HCT116 (cell line): ENCODE measurements at regions not wholly inside any gene's neighbourhood (a gene's known extent, or its start where the extent isn't known, plus 50 kb on each side); places are given as distances from the start of the nearest gene placed in this dataset.

Experiments
- CBX3 ChIP-seq: IDR thresholded peaks from 2 replicates; pipeline ENCODE4 v1.6.1; 2012; ENCODE audit warnings: low read depth
- CEBPB ChIP-seq: IDR thresholded peaks from 2 replicates; pipeline ENCODE4 v1.6.1; 2012; ENCODE audit warnings: low read depth
- CTCF ChIP-seq, 3 experiments: fragments of 200-600 bp in 1 of 3; sonication (generic) in 1 of 3; IDR thresholded peaks in 2 of 3; conservative IDR thresholded peaks in 1 of 3; 2 replicates each; pipeline ENCODE4 v1.5.1; 2012 to 2017; ENCODE audit warnings: low read depth in 2 of 3, low read length in 2 of 3, antibody characterized with exemption in 1 of 3, borderline replicate concordance in 1 of 3, control low read depth in 1 of 3, mild to moderate bottlenecking in 1 of 3, mixed read lengths in 1 of 3, mixed run types in 1 of 3, moderate library complexity in 1 of 3; ENCODE audit not compliant: insufficient read depth in 1 of 3
- EZH2 ChIP-seq: fragments of 200-600 bp; sonication (generic); IDR thresholded peaks from 2 replicates; pipeline ENCODE4 v1.6.1; 2017; ENCODE audit warnings: antibody characterized with exemption, mixed run types
- EZH2phosphoT487 ChIP-seq: fragments of 200-600 bp; IDR thresholded peaks from 2 replicates; pipeline ENCODE4 v1.6.1; 2018; ENCODE audit warnings: antibody characterized with exemption, borderline replicate concordance
- MAX ChIP-seq: IDR thresholded peaks from 2 replicates; pipeline ENCODE4 v1.6.1; 2012
- POLR2A ChIP-seq: IDR thresholded peaks from 2 replicates; pipeline ENCODE4 v1.7.0; 2011; ENCODE audit warnings: borderline replicate concordance; ENCODE audit not compliant: insufficient read depth, insufficient read length; ENCODE audit errors: extremely low read depth
- POLR2AphosphoS5 ChIP-seq: IDR thresholded peaks from 2 replicates; pipeline ENCODE4 v1.6.1; 2011; ENCODE audit warnings: mild to moderate bottlenecking, low read depth, low read length, moderate library complexity
- RAD21 ChIP-seq: IDR thresholded peaks from 2 replicates; pipeline ENCODE4 v1.6.1; 2012; ENCODE audit warnings: low read depth, mild to moderate bottlenecking
- YY1 ChIP-seq: IDR thresholded peaks from 2 replicates; pipeline ENCODE4 v1.6.1; 2011; ENCODE audit warnings: low read length, low read depth, moderate library complexity, mild to moderate bottlenecking; ENCODE audit not compliant: insufficient replicate concordance; ENCODE audit errors: extremely low read depth
- ZNF274 ChIP-seq: fragments of 200-500 bp; sonication (Bioruptor generic); IDR thresholded peaks from 2 replicates; pipeline ENCODE4 v1.6.1; 2014; ENCODE audit warnings: mild to moderate bottlenecking, low read depth, low read length, inconsistent platforms

DNA sequence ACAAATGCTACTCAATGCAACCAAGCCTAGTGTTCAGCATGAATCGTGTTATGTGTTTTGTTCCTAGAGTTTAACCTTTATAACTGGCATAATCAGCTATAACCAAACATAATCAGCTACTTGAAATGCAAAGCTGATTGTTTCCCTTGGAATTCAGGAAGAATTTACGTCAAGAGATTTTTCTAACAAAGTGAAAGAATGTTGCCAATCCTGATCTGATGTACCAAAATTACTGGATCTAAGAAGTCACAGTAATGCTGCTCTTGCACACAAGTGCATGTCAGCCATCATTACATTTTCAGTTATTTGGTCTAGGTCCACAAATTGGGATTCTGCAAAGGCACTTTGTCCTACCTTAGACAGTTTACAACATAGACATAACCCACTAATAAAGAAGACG, 662.3 kb upstream of the SEMA6A start:
- TF ChIP-seq POLR2A (no peak), CTCF (IDR thresholded peaks at IDR 0.05 in 2 of 3, conservative IDR thresholded peaks at IDR 0.05 in 1 of 3; ENCODE audit: borderline replicate concordance in 1 of 3, insufficient read depth in 1 of 3, low read depth in 2 of 3, low read length in 2 of 3) (no peak), CEBPB (no peak), EZH2 (no peak), MAX (no peak), ZNF274 (no peak), RAD21 (no peak), CBX3 (no peak), POLR2AphosphoS5 (no peak), EZH2phosphoT487 (no peak), YY1 (no peak)
